GM18519 (cell line): ENCODE measurements at regions not wholly inside any gene's neighbourhood (a gene's known extent, or its start where the extent isn't known, plus 50 kb on each side); places are given as distances from the start of the nearest gene placed in this dataset.

Experiments
- ATAC-seq: cut with Tn5 transposase; IDR thresholded peaks from one replicate; pipeline ENCODE4 v1.9.1; 2021; ENCODE audit warnings: mild to moderate bottlenecking, moderate library complexity; ENCODE audit not compliant: unreplicated experiment, low FRiP score

DNA sequence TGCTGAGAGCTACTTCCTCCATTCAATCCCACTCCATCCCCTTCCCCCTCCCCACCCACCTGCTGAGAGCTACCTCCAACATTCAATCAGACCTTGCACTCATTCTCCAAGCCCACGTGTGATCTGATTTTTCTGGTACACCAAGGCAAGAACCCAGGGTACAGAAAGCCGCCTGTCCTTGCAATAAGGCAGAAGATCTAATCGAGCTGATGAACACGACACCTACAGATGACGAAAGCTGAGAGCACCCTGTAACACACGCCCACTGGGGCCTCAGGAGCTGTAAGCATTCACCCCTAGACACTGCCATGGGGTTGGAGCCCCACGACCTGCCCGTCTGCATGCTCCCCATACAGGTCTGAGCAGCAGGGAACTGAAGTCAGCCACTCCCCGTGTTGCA, 58.3 kb downstream of the TRIML1 start:
- ATAC-seq = no peak

DNA sequence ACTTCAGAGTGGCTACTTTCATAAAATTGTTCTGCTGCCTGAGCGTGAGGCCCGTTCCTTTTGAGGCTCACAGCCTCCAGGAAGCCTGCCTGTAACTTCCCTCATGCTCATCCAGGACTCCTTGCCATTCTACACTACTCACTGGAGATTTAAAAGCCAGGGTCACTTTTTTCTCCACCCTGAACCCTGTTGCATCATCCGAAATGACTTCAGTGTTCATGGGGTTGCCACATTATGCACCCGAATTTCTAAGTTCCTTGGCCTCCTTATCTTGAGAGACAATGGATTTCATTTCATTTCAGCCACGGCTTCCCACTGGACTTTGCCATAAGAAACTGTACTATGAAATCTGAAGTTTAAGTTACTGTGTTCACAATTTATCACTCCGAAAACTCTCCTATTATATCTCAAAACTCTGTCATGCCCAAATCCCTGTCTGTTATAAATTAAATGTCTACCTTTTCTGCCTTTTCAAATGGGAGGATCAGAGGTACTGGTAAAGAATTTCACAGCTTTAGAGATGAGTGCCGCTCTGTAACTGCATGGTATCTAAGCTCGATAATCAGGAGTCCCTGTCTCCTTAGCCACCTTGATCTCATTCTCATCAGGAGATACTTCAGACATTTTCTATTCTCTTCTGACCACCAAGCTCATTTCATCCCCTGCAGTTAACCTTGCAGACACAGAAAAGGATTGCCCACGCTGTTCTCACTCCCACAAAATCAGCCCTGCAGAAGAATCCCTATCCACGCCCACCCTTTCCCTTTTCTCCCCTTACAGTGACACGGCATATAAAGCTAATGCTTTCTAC, 59.9 kb downstream of the TRIML1 start:
- ATAC-seq = no peak

DNA sequence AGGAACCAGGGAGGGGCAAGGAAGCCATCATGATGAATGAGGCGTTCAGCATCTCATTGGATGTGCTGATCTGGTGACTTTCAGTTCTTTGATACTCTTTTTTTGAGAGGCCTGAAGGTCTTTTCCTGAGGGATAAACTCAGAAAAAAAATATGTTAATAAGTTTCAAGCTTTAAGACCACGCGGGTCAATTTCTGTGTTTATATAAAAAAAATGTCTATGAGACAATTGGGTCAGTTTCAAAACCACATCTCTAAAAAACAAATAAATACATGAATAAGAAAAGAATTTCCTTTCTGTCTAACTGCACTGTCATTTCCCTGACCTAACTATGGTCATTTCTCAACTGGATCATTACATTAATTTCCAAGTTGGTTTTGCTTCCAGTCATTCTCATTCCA, 62.6 kb downstream of the TRIML1 start:
- ATAC-seq = no peak

DNA sequence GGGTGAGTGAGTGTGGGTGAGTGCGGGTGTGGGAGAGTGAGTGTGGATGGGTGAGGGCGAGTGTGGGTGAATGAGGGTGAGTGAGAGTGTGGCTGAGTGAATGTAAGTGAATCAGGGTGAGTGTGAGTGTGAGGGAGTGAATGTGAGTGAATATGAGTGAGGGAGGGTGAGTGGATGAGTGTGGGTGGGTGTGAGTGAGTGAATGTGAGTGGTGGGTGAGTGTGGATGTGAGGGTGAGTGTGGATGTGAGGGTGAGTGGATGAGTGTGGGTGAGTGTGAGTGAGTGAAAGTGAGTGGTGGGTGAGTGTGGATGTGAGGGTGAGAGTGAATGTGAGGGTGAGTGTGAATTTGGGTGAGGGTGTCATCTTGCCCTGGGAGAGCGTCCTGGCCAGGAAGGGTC, 67.5 kb downstream of the TRIML1 start:
- ATAC-seq = no peak

DNA sequence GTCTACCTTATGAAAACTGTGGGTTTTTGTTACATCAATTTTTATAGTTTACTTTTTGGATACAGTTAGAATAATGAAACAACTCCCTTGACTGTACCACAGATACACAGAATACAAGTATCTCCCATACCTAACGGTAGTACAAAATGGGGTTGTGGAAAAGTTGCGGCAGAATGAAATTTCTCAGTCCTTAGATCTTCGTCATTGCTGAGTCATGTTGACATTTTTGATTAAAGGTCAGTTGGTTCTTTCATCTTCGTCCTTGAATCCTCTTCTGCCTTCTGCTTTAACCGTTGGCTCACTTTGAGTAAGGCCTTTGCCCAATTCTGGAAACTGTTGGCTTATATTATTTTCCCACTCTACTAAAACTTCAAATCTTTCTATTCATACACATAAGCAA, 75.6 kb downstream of the TRIML1 start:
- no peak for ATAC-seq

DNA sequence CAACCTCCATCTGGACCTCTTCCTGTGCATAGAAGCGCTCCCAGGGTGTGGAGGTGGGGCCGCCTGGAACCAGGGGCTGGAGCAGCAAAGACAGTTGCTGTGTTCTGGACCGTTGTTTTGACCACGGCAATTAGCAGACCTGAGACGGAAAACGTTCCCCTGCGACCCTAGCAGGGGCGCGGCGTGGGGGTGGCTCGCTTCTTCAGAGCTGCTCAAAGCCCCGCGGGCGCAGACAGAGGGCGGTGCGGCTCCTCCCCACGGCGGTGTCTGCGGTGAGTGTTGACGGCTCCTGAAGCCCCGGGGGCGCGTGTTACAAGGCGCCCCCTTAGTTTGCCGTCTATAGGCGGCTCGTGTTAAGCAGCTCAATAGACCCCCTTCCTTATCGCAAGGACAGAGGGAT, 79.2 kb downstream of the TRIML1 start:
- no peak for ATAC-seq

DNA sequence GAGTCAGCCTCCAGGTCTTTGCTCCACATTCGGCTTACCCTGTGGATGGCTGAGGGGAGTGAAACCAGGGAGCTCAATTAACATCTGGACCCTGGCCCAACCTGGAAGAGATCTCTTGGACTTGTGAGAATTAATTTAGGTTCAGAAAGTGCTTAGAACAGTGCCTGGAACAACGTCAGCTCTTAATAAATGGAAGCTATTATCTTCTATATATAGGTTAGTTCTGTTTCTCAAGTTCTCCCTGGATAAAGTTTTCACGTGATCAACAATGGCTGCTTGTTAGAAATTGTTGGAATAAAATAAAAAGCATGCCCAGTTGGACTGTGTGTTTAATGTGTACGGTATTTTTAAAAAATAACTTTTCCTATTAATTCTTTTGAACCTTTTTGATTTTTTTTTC, 80.8 kb downstream of the TRIML1 start:
- no peak for ATAC-seq

DNA sequence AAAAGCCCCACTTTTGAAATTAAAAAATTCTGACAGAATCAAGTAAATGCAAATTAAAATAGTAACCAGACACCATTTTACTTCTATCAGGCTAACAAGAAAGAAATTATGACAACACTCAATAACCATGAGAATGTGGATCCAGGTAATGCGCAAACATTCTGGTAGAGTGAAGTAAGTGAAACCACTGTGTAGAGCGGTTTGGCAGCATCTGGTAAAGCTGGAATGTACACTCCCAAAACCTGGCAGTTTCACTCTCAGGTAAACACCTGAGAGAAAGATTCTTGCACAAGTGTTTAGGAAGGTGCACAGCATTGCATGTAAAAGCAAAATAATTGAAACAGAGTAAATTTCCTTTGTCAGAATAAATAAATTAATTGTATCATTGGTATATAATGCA, 81.8 kb downstream of the TRIML1 start:
- no peak for ATAC-seq

DNA sequence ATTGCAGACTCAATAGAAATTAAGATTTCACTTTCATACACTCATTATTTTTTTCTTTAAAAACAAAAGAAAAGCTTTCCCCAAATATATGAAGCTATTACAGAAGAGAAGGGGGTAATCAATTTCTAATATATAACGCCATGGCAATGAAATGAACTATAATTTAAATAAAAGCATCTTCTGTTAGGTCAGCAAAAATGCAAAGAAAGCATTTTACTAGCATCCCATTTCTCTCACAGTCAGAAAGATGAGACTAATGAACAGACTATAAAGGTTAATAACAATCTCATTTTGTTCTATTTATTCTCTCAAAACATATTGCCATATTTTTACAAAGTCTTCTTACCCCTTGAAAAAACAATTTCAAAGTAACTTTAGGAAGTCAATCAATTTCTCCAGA, 89.0 kb downstream of the TRIML1 start:
- no peak for ATAC-seq

DNA sequence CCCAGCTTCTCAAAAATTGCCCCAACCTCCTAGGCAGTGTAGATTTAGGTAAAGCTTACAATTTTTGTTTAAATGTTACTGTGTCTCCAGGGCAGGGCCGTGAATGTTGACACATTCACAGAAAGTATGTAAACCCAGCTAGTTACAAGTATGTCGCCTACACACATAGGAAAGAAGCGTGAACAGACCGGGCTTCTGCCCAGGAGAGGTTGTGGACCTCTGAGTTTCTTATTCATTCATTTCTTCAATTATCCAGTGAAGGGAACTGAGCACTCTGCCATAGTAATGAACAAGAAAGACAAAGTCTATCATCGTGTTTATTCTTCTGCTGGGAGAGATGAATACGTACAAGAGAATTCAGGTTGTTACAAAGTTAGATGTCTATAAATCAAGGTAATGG, 93.2 kb downstream of the TRIML1 start:
- ATAC-seq = no peak

DNA sequence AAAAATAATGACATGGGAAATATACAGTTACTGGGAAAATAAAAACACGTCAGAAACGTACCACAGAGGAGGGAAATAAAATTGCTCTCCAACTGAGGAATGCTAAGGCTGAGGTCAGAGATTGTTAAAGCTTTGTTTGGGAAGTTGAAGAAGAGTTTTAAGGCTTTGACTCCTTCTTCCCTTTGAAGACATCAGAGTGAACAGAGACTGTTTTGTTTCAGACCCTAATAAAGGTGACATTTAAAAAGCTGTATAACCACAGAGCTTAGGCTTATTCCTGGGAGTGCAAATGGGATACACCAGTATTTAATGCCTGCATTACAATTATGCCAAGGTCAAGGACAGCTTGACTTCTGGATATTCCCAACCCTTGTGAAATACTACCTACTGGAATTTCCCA, 102.8 kb downstream of the TRIML1 start:
- no peak for ATAC-seq

DNA sequence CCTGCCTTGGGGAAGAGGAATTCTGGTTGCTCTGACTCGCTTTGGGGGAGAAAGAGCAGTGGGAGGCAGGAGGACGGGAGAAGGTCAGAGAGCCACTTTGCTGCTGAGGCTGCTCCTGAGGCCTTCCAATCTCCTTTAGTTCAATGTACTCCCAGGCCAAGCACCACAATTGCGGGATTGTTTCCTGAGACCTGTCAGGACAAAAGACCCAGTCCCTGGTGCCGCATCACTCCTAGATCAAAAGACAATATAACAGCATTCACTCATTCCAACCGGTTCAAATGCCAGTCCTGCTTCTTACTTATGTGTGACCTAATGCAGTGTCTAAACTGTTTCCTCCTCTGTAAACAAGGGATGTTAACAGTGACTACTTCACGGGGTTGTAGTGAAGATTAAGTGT, 106.4 kb downstream of the TRIML1 start:
- ATAC-seq = no peak

DNA sequence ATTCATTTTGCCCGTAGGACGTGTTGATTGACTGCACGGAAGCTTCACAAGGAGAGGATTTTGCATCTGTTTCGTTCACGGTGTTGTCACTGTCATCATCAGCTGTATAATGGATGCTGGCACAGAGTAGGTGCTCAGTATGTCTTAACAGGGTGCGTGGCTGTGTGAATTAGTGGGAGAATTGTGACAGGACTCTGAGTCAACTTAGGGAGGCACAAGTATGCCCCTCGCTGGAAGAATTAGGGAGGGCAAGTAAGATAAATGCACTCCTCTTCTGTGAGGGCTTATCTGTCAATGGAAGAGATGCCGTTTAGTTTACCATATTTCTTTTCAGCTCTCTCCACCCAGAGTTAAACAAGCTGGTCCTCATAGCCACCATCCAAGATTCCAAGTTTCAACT, 107.2 kb downstream of the TRIML1 start:
- no peak for ATAC-seq

DNA sequence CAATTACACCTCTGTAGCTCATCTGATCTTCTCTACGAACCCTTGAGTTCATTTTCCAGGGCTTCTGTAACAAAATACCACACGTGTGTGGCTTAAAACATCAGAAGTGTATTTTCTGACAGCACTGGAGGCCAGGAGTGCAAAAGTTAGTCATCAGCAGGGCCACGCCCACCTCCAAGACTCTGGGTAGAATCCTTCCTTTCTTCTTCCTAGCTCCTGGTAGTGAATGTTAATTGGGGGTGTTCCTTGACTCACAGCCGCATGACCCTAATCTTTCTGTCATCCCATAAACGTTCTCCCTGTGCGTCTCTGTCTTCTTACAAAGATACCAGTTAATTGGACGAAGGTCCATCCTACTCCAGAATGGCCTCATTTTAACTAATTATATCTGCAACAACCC, 115.0 kb downstream of the TRIML1 start:
- no peak for ATAC-seq

DNA sequence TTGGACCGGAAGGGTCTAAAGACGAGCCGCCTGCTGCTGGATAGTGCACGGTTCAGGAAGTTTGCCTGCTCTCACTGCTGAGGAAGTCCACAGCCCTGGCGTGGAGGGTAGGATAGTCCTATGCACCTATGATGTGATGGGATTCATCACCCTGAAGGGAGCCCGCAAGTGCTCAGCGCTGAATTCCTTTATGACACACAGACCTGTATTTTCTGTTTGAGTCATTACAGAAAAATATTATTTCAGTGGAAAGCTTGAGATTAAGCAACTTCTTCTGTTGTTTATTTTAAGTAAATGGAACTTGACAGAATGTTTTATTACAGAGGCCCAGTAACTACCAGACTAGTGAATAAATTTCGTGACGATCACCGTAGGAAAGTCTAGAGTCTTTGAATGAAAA, 123.2 kb downstream of the TRIML1 start:
- no peak for ATAC-seq

DNA sequence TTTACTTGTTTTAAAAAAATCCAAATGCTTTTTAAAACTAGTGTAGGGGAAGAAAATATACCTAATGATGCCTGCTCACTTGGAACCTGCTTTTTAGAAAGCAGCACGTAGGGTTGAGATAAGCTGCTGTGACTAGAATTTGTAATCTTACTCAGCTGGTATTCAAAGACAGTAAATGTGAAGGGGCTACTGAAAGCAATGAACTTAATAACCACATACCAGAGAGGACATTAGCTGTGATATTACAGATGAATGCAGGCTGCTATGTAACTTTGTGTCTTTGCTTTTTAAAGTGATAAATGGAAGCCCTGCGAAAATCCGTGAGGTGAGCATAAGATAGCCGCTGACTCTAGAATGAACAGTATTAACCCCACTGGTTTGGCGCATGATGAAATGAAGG, 124.1 kb downstream of the TRIML1 start:
- ATAC-seq = no peak

DNA sequence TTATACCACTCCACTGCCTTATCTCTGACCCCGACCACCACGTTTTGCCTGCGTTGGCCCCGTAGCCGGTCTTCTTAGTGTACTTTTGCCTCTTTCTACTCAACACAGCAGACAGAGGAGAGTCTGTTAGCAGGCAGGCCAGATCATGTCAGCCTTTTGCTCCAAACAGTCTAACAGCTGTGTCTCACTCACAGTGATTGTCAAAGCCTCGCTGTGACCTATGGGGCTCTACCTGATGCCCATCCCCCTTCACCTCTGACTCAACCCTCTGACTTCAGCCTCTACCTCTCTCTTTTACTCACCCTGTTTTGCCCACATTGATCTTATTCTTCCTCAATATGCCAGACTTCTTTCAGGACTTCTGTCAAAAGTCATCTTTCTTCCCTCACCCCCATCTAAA, 127.1 kb downstream of the TRIML1 start:
- ATAC-seq = no peak

DNA sequence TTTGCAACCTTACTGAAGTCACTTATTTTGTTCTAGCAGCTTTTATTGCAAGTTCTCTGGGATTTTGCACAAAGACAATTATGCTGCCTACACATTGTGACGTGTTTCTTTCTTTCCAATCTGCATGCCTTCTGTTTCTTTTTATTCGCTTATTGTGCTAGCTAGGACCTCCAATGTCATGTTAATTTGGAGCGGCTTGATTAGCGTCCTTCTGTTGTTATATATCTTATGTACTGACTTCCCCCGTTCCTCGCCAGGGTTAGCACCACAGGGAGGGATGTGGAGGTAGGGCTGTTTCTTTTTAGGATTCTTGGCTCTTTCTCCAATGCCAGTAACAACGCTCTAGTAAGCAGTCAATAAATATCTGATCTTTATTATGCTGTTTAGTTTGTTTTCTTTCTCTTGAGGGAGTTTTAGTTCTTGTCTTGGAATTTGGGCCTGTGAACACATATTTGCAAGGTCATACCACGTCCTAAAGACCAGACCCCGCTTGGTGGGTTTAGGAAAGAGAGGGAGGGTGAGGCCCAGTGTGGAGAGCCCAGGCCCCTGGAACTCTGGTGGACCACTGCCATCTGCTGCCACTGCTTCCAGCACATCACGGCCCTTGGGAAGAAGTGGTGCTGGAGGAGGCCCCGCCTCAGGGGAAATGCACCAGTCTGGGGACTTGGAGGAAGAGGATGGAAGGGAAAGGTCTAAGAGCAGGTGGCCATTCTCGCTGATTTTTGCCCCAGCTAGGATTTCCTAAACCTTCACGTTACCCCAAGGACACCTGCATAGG, 129.1 kb downstream of the TRIML1 start:
- no peak for ATAC-seq

DNA sequence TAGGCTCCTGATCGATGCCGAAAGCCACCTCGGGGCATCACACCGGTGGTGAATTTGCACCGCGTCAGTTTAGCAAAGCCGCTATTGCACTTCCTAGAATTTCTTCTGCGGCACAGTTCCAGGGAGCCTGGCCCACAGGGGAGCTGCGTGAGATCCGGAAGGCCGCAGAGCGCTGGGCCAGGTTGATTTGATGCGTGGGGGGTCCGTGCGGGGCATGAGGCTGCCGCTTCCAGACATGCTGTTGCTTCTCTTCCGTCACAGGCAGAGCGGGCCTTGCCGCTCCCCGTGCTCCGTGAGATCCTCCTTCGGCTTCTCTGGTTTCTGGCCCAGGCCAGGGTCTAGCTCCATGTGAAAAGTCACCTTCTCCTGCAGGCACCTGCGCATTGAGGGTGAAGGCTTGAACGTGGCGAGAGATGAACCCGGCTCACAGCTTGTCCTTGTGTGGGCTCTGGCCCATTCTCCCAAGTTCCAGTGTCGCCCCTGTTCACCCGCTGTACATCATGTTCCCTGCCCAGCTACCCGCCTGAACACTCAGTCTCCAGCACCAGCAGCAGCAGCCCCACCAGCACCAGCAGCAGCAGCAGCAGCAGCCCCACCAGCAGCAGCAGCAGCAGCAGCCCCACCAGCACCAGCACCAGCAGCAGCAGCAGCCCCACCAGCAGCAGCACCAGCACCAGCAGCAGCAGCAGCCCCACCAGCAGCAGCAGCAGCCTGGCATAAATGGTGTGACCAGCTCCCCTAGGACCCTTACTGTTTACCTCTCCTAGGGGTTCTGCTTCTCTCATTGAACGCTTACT, 131.2 kb downstream of the TRIML1 start:
- ATAC-seq = no peak

DNA sequence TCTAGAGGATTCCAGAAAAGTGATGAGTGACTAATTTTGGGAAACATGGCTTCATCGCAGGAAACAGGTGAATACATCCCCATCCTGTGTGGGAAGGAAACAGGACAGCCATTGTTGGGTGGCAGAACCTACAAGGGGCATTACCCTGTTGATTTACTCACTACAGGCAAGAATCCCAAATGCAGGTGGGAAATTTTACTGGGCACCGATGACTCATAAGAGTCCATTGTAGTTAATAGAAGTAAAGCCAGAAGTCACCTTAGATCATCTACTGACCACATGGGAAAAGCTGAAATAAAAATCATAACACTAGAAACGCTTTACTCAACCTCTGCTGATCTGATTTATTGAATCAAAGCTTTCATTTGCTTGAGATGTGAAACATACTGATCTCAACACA, 136.4 kb downstream of the TRIML1 start:
- no peak for ATAC-seq

DNA sequence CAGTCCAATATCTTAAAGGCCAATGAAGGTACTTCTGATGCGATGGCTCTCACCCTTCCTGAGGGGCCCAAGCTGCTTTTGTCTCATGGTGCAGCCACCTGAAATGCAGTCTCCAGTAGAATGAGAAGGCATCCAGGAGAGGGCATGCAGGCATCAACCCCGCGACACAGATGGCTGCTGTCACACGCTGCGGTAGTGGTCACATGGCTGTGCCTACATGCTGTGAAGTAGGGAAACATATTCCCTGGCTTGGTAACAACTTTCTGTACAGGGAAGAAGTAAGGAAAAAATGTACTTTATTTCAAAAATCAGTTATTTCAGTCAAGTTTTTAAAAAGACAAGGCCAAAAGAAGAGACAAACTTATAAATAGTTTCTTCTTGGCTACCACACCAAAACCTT, 139.9 kb downstream of the TRIML1 start:
- no peak for ATAC-seq
